Retina (tissue), 1 donor: ENCODE measurements at regions not wholly inside any gene's neighbourhood (a gene's known extent, or its start where the extent isn't known, plus 50 kb on each side); places are given as distances from the start of the nearest gene placed in this dataset.

Experiments used
- DNase-seq: peaks from one replicate; pipeline ENCODE4 v3.0.0-alpha.2; 2016

GRCh38 chr5:122723606-122724352 lies 51.1 kb upstream of the SNX2 start:
- no peak for DNase-seq
